ENCODE measurements at regions not wholly inside any gene's neighbourhood (a gene's known extent, or its start where the extent isn't known, plus 50 kb on each side); places are given as distances from the start of the nearest gene placed in this dataset.
"Not testable (repeated sequence)": the region's sequence is repeated elsewhere in the genome, so short reads cannot be mapped to it uniquely, and the experiment has no call there.

GRCh38 chr10:47145290-47145934 lies 154.6 kb upstream of the GDF10 start:
- DNase-seq, result no peak

- DNase-seq, result no peak
These were observed 153.4 kb upstream of the GDF10 start for GRCh38 chr10:47146572-47146971.

GRCh38 chr10:47147186-47147585 lies 152.8 kb upstream of the GDF10 start:
- DNase-seq, result no peak

- DNase-seq, result no peak
These were observed 149.4 kb upstream of the GDF10 start for GRCh38 chr10:47150581-47150980.

GRCh38 chr10:47151920-47152319 lies 148.1 kb upstream of the GDF10 start:
- DNase-seq, result no peak

- DNase-seq, result no peak
These were observed 147.1 kb upstream of the GDF10 start for GRCh38 chr10:47152861-47153349.

- no peak for DNase-seq
These were observed 145.2 kb upstream of the GDF10 start for GRCh38 chr10:47154762-47155161.

GRCh38 chr10:47156873-47157272 lies 143.1 kb upstream of the GDF10 start:
- no peak for DNase-seq

GRCh38 chr10:47158116-47159071 lies 141.6 kb upstream of the GDF10 start:
- DNase-seq, result no peak

- no peak for DNase-seq
These were observed 140.4 kb upstream of the GDF10 start for GRCh38 chr10:47159361-47160260.

GRCh38 chr10:47160261-47160908 lies 139.6 kb upstream of the GDF10 start:
- DNase-seq, result no peak

- no peak for DNase-seq
These were observed 139.0 kb upstream of the GDF10 start for GRCh38 chr10:47160967-47161366.

GRCh38 chr10:47161465-47161864 lies 138.5 kb upstream of the GDF10 start:
- no peak for DNase-seq

GRCh38 chr10:47164126-47164799 lies 135.7 kb upstream of the GDF10 start:
- no peak for DNase-seq

GRCh38 chr10:47164800-47165128 lies 135.2 kb upstream of the GDF10 start:
- no peak for DNase-seq

GRCh38 chr10:47165168-47165710 lies 134.8 kb upstream of the GDF10 start:
- no peak for DNase-seq

GRCh38 chr10:47165711-47166404 lies 134.1 kb upstream of the GDF10 start:
- peak; percentile 44 for DNase-seq

GRCh38 chr10:47166405-47166777 lies 133.6 kb upstream of the GDF10 start:
- no peak for DNase-seq

GRCh38 chr10:47166808-47167581 lies 133.0 kb upstream of the GDF10 start:
- not testable (repeated sequence) for DNase-seq

- no peak for DNase-seq
These were observed 132.4 kb upstream of the GDF10 start for GRCh38 chr10:47167591-47167990.

Measured in stimulated activated CD4-positive, alpha-beta T cell treated with anti-CD3 and anti-CD28 coated beads, Interleukin-2, amount 100 ng/mL, for 24 hours (primary cell).